PFSK-1 (cell line): ENCODE measurements at regions not wholly inside any gene's neighbourhood (a gene's known extent, or its start where the extent isn't known, plus 50 kb on each side); places are given as distances from the start of the nearest gene placed in this dataset.

Experiments used
- FOXP2 ChIP-seq: optimal IDR thresholded peaks from 2 replicates; pipeline ENCODE3; 2011; ENCODE audit warnings: borderline replicate concordance, control low read depth, inconsistent platforms; ENCODE audit not compliant: insufficient read depth; ENCODE audit errors: extremely low read length, extremely low read depth
- POLR2AphosphoS5 ChIP-seq: IDR thresholded peaks from 2 replicates; pipeline ENCODE4 v1.6.1; 2012; ENCODE audit warnings: low read depth, mild to moderate bottlenecking, control low read depth, low read length, moderate library complexity
- SIN3A ChIP-seq: IDR thresholded peaks from 2 replicates; pipeline ENCODE4 v1.6.1; 2012; ENCODE audit warnings: mild to moderate bottlenecking, low read length, moderate library complexity, borderline replicate concordance; ENCODE audit not compliant: insufficient read depth
- TAF1 ChIP-seq: IDR thresholded peaks from 2 replicates; pipeline ENCODE4 v1.6.1; 2012; ENCODE audit warnings: low read length, control low read depth, borderline replicate concordance; ENCODE audit not compliant: insufficient read depth
- TF ChIP-seq, protein P1 (sequence below), 2 experiments: IDR thresholded peaks; 2 replicates each; pipeline versions ENCODE4 v1.6.1 to v1.8.0; 2011 to 2012; ENCODE audit warnings: low read depth in 2 of 2, low read length in 2 of 2, control low read depth in 1 of 2, inconsistent platforms in 1 of 2, mild to moderate bottlenecking in 1 of 2, moderate library complexity in 1 of 2; ENCODE audit not compliant: insufficient read depth in 1 of 2

GRCh38 chr14:43155924-43156323 lies 1351.2 kb downstream of the FSCB start:
- TF ChIP-seq TAF1 (no peak), POLR2AphosphoS5 (no peak), SIN3A (no peak), FOXP2 (no peak)
- TF ChIP-seq, protein P1, sequence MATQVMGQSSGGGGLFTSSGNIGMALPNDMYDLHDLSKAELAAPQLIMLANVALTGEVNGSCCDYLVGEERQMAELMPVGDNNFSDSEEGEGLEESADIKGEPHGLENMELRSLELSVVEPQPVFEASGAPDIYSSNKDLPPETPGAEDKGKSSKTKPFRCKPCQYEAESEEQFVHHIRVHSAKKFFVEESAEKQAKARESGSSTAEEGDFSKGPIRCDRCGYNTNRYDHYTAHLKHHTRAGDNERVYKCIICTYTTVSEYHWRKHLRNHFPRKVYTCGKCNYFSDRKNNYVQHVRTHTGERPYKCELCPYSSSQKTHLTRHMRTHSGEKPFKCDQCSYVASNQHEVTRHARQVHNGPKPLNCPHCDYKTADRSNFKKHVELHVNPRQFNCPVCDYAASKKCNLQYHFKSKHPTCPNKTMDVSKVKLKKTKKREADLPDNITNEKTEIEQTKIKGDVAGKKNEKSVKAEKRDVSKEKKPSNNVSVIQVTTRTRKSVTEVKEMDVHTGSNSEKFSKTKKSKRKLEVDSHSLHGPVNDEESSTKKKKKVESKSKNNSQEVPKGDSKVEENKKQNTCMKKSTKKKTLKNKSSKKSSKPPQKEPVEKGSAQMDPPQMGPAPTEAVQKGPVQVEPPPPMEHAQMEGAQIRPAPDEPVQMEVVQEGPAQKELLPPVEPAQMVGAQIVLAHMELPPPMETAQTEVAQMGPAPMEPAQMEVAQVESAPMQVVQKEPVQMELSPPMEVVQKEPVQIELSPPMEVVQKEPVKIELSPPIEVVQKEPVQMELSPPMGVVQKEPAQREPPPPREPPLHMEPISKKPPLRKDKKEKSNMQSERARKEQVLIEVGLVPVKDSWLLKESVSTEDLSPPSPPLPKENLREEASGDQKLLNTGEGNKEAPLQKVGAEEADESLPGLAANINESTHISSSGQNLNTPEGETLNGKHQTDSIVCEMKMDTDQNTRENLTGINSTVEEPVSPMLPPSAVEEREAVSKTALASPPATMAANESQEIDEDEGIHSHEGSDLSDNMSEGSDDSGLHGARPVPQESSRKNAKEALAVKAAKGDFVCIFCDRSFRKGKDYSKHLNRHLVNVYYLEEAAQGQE (IDR thresholded peaks at IDR 0.05; ENCODE audit: insufficient read depth in 1 of 2, low read depth in 2 of 2, low read length in 2 of 2): no peak
